Panc1 (cell line): ENCODE measurements at regions not wholly inside any gene's neighbourhood (a gene's known extent, or its start where the extent isn't known, plus 50 kb on each side); places are given as distances from the start of the nearest gene placed in this dataset.

Experiments used
- ATAC-seq: fragments of 200-7000 bp; cut with Tn5 transposase; 2 replicates; pipeline ENCODE4 v1.9.1; 2020; ENCODE audit warnings: mild to moderate bottlenecking, moderate library complexity
- BruUV-seq: library from RNA; stranded (reverse); fragments of 400-500 nt; replicated peaks from 2 replicates; lab custom pipeline; 2021; lab: Mats Ljungman, UMichigan
- CTCF ChIA-PET: fragments of 300-600 bp; sonication (Branson Sonifier 250); formaldehyde crosslinking; loops from one replicate; lab custom pipeline; 2022; ENCODE audit warnings: antibody characterized with exemption; lab: Charles Lee
- POLR2A ChIA-PET: fragments of 300-600 bp; sonication (Branson Sonifier 250); formaldehyde crosslinking; loops from one replicate; lab custom pipeline; 2022; ENCODE audit warnings: antibody characterized with exemption; lab: Charles Lee
- DNase-seq: peaks from one replicate; pipeline ENCODE4 v3.0.0-alpha.2; 2010; ENCODE audit warnings: low read depth, low spot score
- H3K27ac ChIP-seq: 2 replicates; pipeline ENCODE4 v1.5.1; 2011; ENCODE audit warnings: mild to moderate bottlenecking, low read length, inconsistent platforms
- H3K27me3 ChIP-seq: fragments of 200-500 bp; sonication (Bioruptor generic); 2 replicates; pipeline ENCODE4 v1.6.0; 2014; ENCODE audit warnings: low read length, inconsistent platforms; ENCODE audit not compliant: control insufficient read depth, insufficient read depth
- H3K36me3 ChIP-seq: fragments of 200-500 bp; sonication (Bioruptor generic); 2 replicates; pipeline ENCODE4 v1.5.1; 2014; ENCODE audit warnings: inconsistent platforms, mild to moderate bottlenecking, low read length, moderate library complexity; ENCODE audit not compliant: control insufficient read depth, insufficient read depth
- H3K4me1 ChIP-seq: 2 replicates; pipeline ENCODE4 v1.5.1; 2011; ENCODE audit warnings: inconsistent platforms, mild to moderate bottlenecking, low read length, moderate library complexity; ENCODE audit not compliant: control insufficient read depth, insufficient read depth
- H3K4me3 ChIP-seq, 2 experiments: 2 replicates each; pipeline ENCODE4 v1.5.1; 2011 to 2012; ENCODE audit warnings: low read depth in 2 of 2, low read length in 2 of 2, mild to moderate bottlenecking in 2 of 2, inconsistent platforms in 1 of 2, moderate library complexity in 1 of 2
- H3K9me3 ChIP-seq: fragments of 200-500 bp; sonication (Bioruptor generic); 2 replicates; pipeline ENCODE4 v1.5.1; 2014; ENCODE audit warnings: low read depth, mild to moderate bottlenecking, inconsistent platforms, low read length, moderate library complexity; ENCODE audit not compliant: control insufficient read depth, insufficient read depth
- CTCF ChIP-seq: fragments of 450-650 bp; IDR thresholded peaks from 2 replicates; pipeline ENCODE4 v1.5.1; 2017; ENCODE audit warnings: mild to moderate bottlenecking
- POLR2AphosphoS5 ChIP-seq: IDR thresholded peaks from 2 replicates; pipeline ENCODE4 v1.6.1; 2012; ENCODE audit warnings: mild to moderate bottlenecking, low read depth, low read length, moderate library complexity
- REST ChIP-seq, 2 experiments: IDR thresholded peaks; 2 replicates each; pipeline ENCODE4 v1.6.1; 2011 to 2012; ENCODE audit warnings: low read depth in 2 of 2, control low read depth in 1 of 2, low read length in 1 of 2, mild to moderate bottlenecking in 1 of 2, moderate library complexity in 1 of 2; ENCODE audit not compliant: insufficient read depth in 1 of 2
- SIN3A ChIP-seq: IDR thresholded peaks from 2 replicates; pipeline ENCODE4 v1.6.1; 2012; ENCODE audit warnings: low read depth, mild to moderate bottlenecking, low read length, moderate library complexity, borderline replicate concordance; ENCODE audit not compliant: insufficient read depth
- TCF7L2 ChIP-seq: IDR thresholded peaks from 2 replicates; pipeline ENCODE4 v1.6.1; 2011; ENCODE audit warnings: mild to moderate bottlenecking, low read depth, low read length, inconsistent platforms
- in situ Hi-C: cut with HindIII; loops from 2 replicates; pipeline ENCODE4 v1.10.0; 2016; ENCODE audit warnings: low sequenced_read_pairs, low pct_unique_long_range_greater_than_20kb
- intact Hi-C: fragments of 100-400 bp; cut with micrococcal nuclease; formaldehyde crosslinking; loops from one replicate; pipeline ENCODE4 v1.10.0; 2022; ENCODE audit not compliant: unreplicated experiment

- Histone ChIP-seq H3K9me3 (no peaks in the 10 kb centered on the region), H3K36me3 (no peaks in the 10 kb centered on the region), H3K4me1 (no peaks in the 10 kb centered on the region), H3K27ac (no peak overlapping the region), H3K27me3 (peaks cover 5% of the 10 kb centered on the region), H3K4me3 (peak overlapping the region; percentile 39)
- DNase-seq (no peak), ATAC-seq (peak; percentile 80)
- intact Hi-C loops = no loop called here
- CTCF ChIA-PET = no interaction called here
- no TSS peak for BruUV-seq
- POLR2A ChIA-PET = no interaction called here
- in situ Hi-C loops = no loop called here
- no peak for TF ChIP-seq REST (IDR thresholded peaks at IDR 0.05; ENCODE audit: insufficient read depth in 1 of 2, low read depth in 2 of 2, low read length in 1 of 2)
These were observed 366.3 kb upstream of the ESRRG start for GRCh38 chr1:217089361-217090014.

GRCh38 chr1:217088521-217089284, 365.5 kb upstream of the ESRRG start:
- no peaks in the 10 kb centered on the region for H3K4me1 ChIP-seq
- intact Hi-C loops (no loop called here), in situ Hi-C loops (no loop called here)
- CTCF ChIA-PET = no interaction called here
- POLR2A ChIA-PET = no interaction called here
- no peaks in the 10 kb centered on the region for H3K36me3 ChIP-seq
- no peak for ATAC-seq
- DNase-seq = no peak
- no peak for TF ChIP-seq REST (IDR thresholded peaks at IDR 0.05; ENCODE audit: insufficient read depth in 1 of 2, low read depth in 2 of 2, low read length in 1 of 2)
- TF ChIP-seq TCF7L2 = no peak
- TF ChIP-seq CTCF = no peak
- TF ChIP-seq POLR2AphosphoS5 = no peak
- TF ChIP-seq SIN3A = no peak
- BruUV-seq = no TSS peak
- H3K9me3 ChIP-seq = no peaks in the 10 kb centered on the region
- H3K27ac ChIP-seq = no peak overlapping the region
- peak overlapping the region in 1 of 2 experiments; percentile 39; a peak in 1 of 4 replicates for H3K4me3 ChIP-seq
- H3K27me3 ChIP-seq = peaks cover 5% of the 10 kb centered on the region
